Kidney tubule cell (primary cell): ENCODE measurements at regions not wholly inside any gene's neighbourhood (a gene's known extent, or its start where the extent isn't known, plus 50 kb on each side); places are given as distances from the start of the nearest gene placed in this dataset.
"Not testable (repeated sequence)": the region's sequence is repeated elsewhere in the genome, so short reads cannot be mapped to it uniquely, and the experiment has no call there.

Experiments
- DNase-seq: peaks from one replicate; pipeline ENCODE4 v3.0.0-alpha.2; 2018; ENCODE audit warnings: low spot score

GRCh38 chr5:101346906-101347305 lies 443.8 kb upstream of the ST8SIA4 start:
- no peak for DNase-seq

- DNase-seq, result no peak
Observed at GRCh38 chr5:101346447-101346846, 443.4 kb upstream of the ST8SIA4 start.

GRCh38 chr5:101338226-101338625 lies 435.1 kb upstream of the ST8SIA4 start:
- no peak for DNase-seq

GRCh38 chr5:101327816-101328215 lies 424.7 kb upstream of the ST8SIA4 start:
- DNase-seq, result no peak

- DNase-seq, result no peak
Observed at GRCh38 chr5:101326766-101327165, 423.7 kb upstream of the ST8SIA4 start.

GRCh38 chr5:101316401-101316800 lies 413.3 kb upstream of the ST8SIA4 start:
- not testable (repeated sequence) for DNase-seq

- DNase-seq, result peak; percentile 8
Observed at GRCh38 chr5:101306391-101307137, 403.5 kb upstream of the ST8SIA4 start.

- no peak for DNase-seq
Observed at GRCh38 chr5:101296477-101296876, 393.4 kb upstream of the ST8SIA4 start.

- DNase-seq, result no peak
Observed at GRCh38 chr5:101292199-101292598, 389.1 kb upstream of the ST8SIA4 start.

- DNase-seq, result not testable (repeated sequence)
Observed at GRCh38 chr5:101290761-101291160, 387.7 kb upstream of the ST8SIA4 start.

- DNase-seq, result no peak
Observed at GRCh38 chr5:101288633-101289032, 385.6 kb upstream of the ST8SIA4 start.

GRCh38 chr5:101284736-101285375 lies 381.8 kb upstream of the ST8SIA4 start:
- DNase-seq, result no peak

GRCh38 chr5:101283938-101284337 lies 380.9 kb upstream of the ST8SIA4 start:
- not testable (repeated sequence) for DNase-seq

GRCh38 chr5:101278917-101279316 lies 375.8 kb upstream of the ST8SIA4 start:
- no peak for DNase-seq

- DNase-seq, result peak; percentile 71
Observed at GRCh38 chr5:101278011-101278687, 375.1 kb upstream of the ST8SIA4 start.

- no peak for DNase-seq
Observed at GRCh38 chr5:101271945-101272344, 368.9 kb upstream of the ST8SIA4 start.

GRCh38 chr5:101271416-101271815 lies 368.3 kb upstream of the ST8SIA4 start:
- no peak for DNase-seq

- DNase-seq, result no peak
Observed at GRCh38 chr5:101260857-101261256, 357.8 kb upstream of the ST8SIA4 start.

- no peak for DNase-seq
Observed at GRCh38 chr5:101253096-101253495, 350.0 kb upstream of the ST8SIA4 start.

- DNase-seq, result no peak
Observed at GRCh38 chr5:101244621-101245020, 341.5 kb upstream of the ST8SIA4 start.

GRCh38 chr5:101212942-101213514 lies 309.9 kb upstream of the ST8SIA4 start:
- DNase-seq, result no peak

- no peak for DNase-seq
Observed at GRCh38 chr5:101206534-101206933, 303.5 kb upstream of the ST8SIA4 start.

- not testable (repeated sequence) for DNase-seq
Observed at GRCh38 chr5:101205065-101205464, 302.0 kb upstream of the ST8SIA4 start.
